BE2C (cell line): ENCODE measurements at regions not wholly inside any gene's neighbourhood (a gene's known extent, or its start where the extent isn't known, plus 50 kb on each side); places are given as distances from the start of the nearest gene placed in this dataset.

Experiments used
- DNase-seq: peaks from one replicate; pipeline ENCODE4 v3.0.0-alpha.2; 2020
- H3K27me3 ChIP-seq: fragments of 250-450 bp; sonication (Bioruptor Pico); 2 replicates; pipeline ENCODE4 v1.5.1; 2020; ENCODE audit warnings: mild to moderate bottlenecking
- H3K36me3 ChIP-seq: fragments of 250-450 bp; sonication (Bioruptor Pico); 2 replicates; pipeline ENCODE4 v1.5.1; 2020; ENCODE audit warnings: mild to moderate bottlenecking
- H3K4me1 ChIP-seq: fragments of 250-450 bp; sonication (Bioruptor Pico); 2 replicates; pipeline ENCODE4 v1.5.1; 2020
- H3K4me3 ChIP-seq: 2 replicates; pipeline ENCODE4 v1.5.1; 2011; ENCODE audit warnings: low read depth, low read length
- H3K9me3 ChIP-seq: fragments of 250-450 bp; sonication (Bioruptor Pico); 2 replicates; pipeline ENCODE4 v1.5.1; 2020
- CTCF ChIP-seq: IDR thresholded peaks from 2 replicates; pipeline ENCODE4 v1.5.1; 2012; ENCODE audit warnings: mild to moderate bottlenecking, low read depth, low read length

- H3K4me1 ChIP-seq = peaks cover 11% of the 10 kb centered on the region
- no peaks in the 10 kb centered on the region for H3K9me3 ChIP-seq
- TF ChIP-seq CTCF = no peak
- peak; percentile 60 for DNase-seq
- H3K27me3 ChIP-seq = no peaks in the 10 kb centered on the region
- H3K36me3 ChIP-seq = no peaks in the 10 kb centered on the region
- H3K4me3 ChIP-seq = no peak overlapping the region
Observed at GRCh38 chr6:92376691-92377090, 1042.7 kb downstream of the EPHA7 start.

GRCh38 chr6:92371211-92372208 lies 1047.8 kb downstream of the EPHA7 start:
- no peak for TF ChIP-seq CTCF
- peaks cover 3% of the 10 kb centered on the region; the same call in 1 of the 2 replicates for H3K4me1 ChIP-seq
- no peak overlapping the region for H3K4me3 ChIP-seq
- no peaks in the 10 kb centered on the region for H3K36me3 ChIP-seq
- H3K27me3 ChIP-seq = no peaks in the 10 kb centered on the region
- DNase-seq = no peak
- H3K9me3 ChIP-seq = no peaks in the 10 kb centered on the region

GRCh38 chr6:92369309-92369708 lies 1050.0 kb downstream of the EPHA7 start:
- no peaks in the 10 kb centered on the region for H3K9me3 ChIP-seq
- no peak overlapping the region for H3K4me3 ChIP-seq
- no peak for DNase-seq
- no peaks in the 10 kb centered on the region for H3K27me3 ChIP-seq
- H3K36me3 ChIP-seq = no peaks in the 10 kb centered on the region
- H3K4me1 ChIP-seq = no peaks in the 10 kb centered on the region
- TF ChIP-seq CTCF = no peak

- Histone ChIP-seq H3K4me1 (no peaks in the 10 kb centered on the region), H3K27me3 (no peaks in the 10 kb centered on the region), H3K9me3 (no peaks in the 10 kb centered on the region), H3K36me3 (no peaks in the 10 kb centered on the region), H3K4me3 (no peak overlapping the region)
- DNase-seq = no peak
- no peak for TF ChIP-seq CTCF
Observed at GRCh38 chr6:92364948-92365541, 1054.3 kb downstream of the EPHA7 start.

GRCh38 chr6:92363111-92363510 lies 1056.2 kb downstream of the EPHA7 start:
- DNase-seq = no peak
- Histone ChIP-seq H3K27me3 (no peaks in the 10 kb centered on the region), H3K4me3 (no peak overlapping the region), H3K36me3 (no peaks in the 10 kb centered on the region), H3K9me3 (no peaks in the 10 kb centered on the region), H3K4me1 (no peaks in the 10 kb centered on the region)
- TF ChIP-seq CTCF = no peak

GRCh38 chr6:92362404-92362803 lies 1057.0 kb downstream of the EPHA7 start:
- Histone ChIP-seq H3K4me3 (no peak overlapping the region), H3K36me3 (no peaks in the 10 kb centered on the region), H3K27me3 (no peaks in the 10 kb centered on the region), H3K4me1 (no peaks in the 10 kb centered on the region), H3K9me3 (no peaks in the 10 kb centered on the region)
- TF ChIP-seq CTCF = no peak
- DNase-seq = no peak
